ENCODE measurements at regions not wholly inside any gene's neighbourhood (a gene's known extent, or its start where the extent isn't known, plus 50 kb on each side); places are given as distances from the start of the nearest gene placed in this dataset.

GRCh38 chr3:95627293-95627692 lies 1187.1 kb upstream of the EPHA6 start:
- ChIA-PET POLR2A (ENCODE audit: low non-redundant PET) (no interaction called here), CTCF (no interaction called here)
- intact Hi-C loops (cut with micrococcal nuclease; ENCODE audit: unreplicated experiment), result no loop called here

GRCh38 chr3:95627697-95628096 lies 1186.7 kb upstream of the EPHA6 start:
- BruUV-seq (replicated peaks), result no TSS peak
- Histone ChIP-seq H3K4me3 (ENCODE audit: low read depth, low read length, poor library complexity, severe bottlenecking) (no peak overlapping the region), H3K36me3 (ENCODE audit: insufficient read depth, low read length, poor library complexity, severe bottlenecking) (no peaks in the 10 kb centered on the region), H3K4me1 (ENCODE audit: insufficient read depth, low read length, poor library complexity, severe bottlenecking) (no peaks in the 10 kb centered on the region), H3K27me3 (replicated peaks; ENCODE audit: insufficient read depth, low read depth, low read length, poor library complexity) (no peaks in the 10 kb centered on the region), H3K9me3 (ENCODE audit: low read depth, low read length, poor library complexity, severe bottlenecking) (peaks cover 13% of the 10 kb centered on the region), H3K27ac (ENCODE audit: low read depth, low read length, poor library complexity, severe bottlenecking) (no peak overlapping the region)
- intact Hi-C loops (cut with micrococcal nuclease; ENCODE audit: unreplicated experiment), result no loop called here
- ChIA-PET POLR2A (ENCODE audit: low non-redundant PET) (no interaction called here), CTCF (no interaction called here)
- DNase-seq (ENCODE audit: low spot score), result no peak
- TF ChIP-seq EZH2 (IDR thresholded peaks at IDR 0.05; ENCODE audit: borderline replicate concordance, low read depth, low read length, poor library complexity, severe bottlenecking) (no peak), CTCF (conservative IDR thresholded peaks at IDR 0.05; ENCODE audit: low read depth, low read length) (no peak)

More at GRCh38 chr3:95627293-95627692, 1187.1 kb upstream of the EPHA6 start:
- Histone ChIP-seq H3K4me1 (ENCODE audit: insufficient read depth, low read length, poor library complexity, severe bottlenecking) (no peaks in the 10 kb centered on the region), H3K9me3 (ENCODE audit: low read depth, low read length, poor library complexity, severe bottlenecking) (peaks cover 17% of the 10 kb centered on the region), H3K27me3 (replicated peaks; ENCODE audit: insufficient read depth, low read depth, low read length, poor library complexity) (no peaks in the 10 kb centered on the region), H3K36me3 (ENCODE audit: insufficient read depth, low read length, poor library complexity, severe bottlenecking) (no peaks in the 10 kb centered on the region), H3K27ac (ENCODE audit: low read depth, low read length, poor library complexity, severe bottlenecking) (no peak overlapping the region), H3K4me3 (ENCODE audit: low read depth, low read length, poor library complexity, severe bottlenecking) (no peak overlapping the region)
- no TSS peak for BruUV-seq (replicated peaks)
- TF ChIP-seq CTCF (conservative IDR thresholded peaks at IDR 0.05; ENCODE audit: low read depth, low read length) (no peak), EZH2 (IDR thresholded peaks at IDR 0.05; ENCODE audit: borderline replicate concordance, low read depth, low read length, poor library complexity, severe bottlenecking) (no peak)
- DNase-seq (ENCODE audit: low spot score), result no peak

DNA sequence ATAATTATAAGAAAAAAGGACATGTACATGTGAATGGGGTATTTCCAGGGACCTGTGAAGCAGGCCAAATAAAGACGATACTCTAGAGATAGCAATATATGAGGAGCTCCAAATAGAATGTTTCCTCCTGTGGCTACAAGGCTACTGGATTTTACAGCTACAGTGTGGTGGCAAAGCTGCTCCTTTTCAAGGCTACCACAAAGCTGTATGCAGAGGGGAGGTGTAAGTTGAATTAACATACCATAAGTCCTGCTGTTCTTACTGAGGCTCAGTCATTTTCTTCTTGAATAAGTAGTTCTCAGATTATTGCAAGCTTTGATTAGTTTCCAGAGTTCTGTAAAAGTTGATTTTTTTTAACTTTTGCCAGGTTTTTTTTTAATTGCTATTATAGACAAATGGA lies 1184.6 kb upstream of the EPHA6 start:
- Histone ChIP-seq H3K4me3 (ENCODE audit: low read depth, low read length, poor library complexity, severe bottlenecking) (no peak overlapping the region), H3K9me3 (ENCODE audit: low read depth, low read length, poor library complexity, severe bottlenecking) (peaks cover 23% of the 10 kb centered on the region), H3K27ac (ENCODE audit: low read depth, low read length, poor library complexity, severe bottlenecking) (no peak overlapping the region), H3K27me3 (replicated peaks; ENCODE audit: insufficient read depth, low read depth, low read length, poor library complexity) (no peaks in the 10 kb centered on the region), H3K36me3 (ENCODE audit: insufficient read depth, low read length, poor library complexity, severe bottlenecking) (no peaks in the 10 kb centered on the region), H3K4me1 (ENCODE audit: insufficient read depth, low read length, poor library complexity, severe bottlenecking) (no peaks in the 10 kb centered on the region)
- no peak for DNase-seq (ENCODE audit: low spot score)
- BruUV-seq (replicated peaks), result no TSS peak
- POLR2A ChIA-PET (ENCODE audit: low non-redundant PET), result no interaction called here
- CTCF ChIA-PET, result no interaction called here
- TF ChIP-seq EZH2 (IDR thresholded peaks at IDR 0.05; ENCODE audit: borderline replicate concordance, low read depth, low read length, poor library complexity, severe bottlenecking) (no peak), CTCF (conservative IDR thresholded peaks at IDR 0.05; ENCODE audit: low read depth, low read length) (no peak)
- intact Hi-C loops (cut with micrococcal nuclease; ENCODE audit: unreplicated experiment), result no loop called here

All from A673 (cell line).